Natural killer cell (primary cell): ENCODE measurements at regions not wholly inside any gene's neighbourhood (a gene's known extent, or its start where the extent isn't known, plus 50 kb on each side); places are given as distances from the start of the nearest gene placed in this dataset.
"Not testable (repeated sequence)": the region's sequence is repeated elsewhere in the genome, so short reads cannot be mapped to it uniquely, and the experiment has no call there.

Source experiments
- ATAC-seq, 3 donors: fragments of 150-1000 bp in 2 of 3; fragments of 200-7000 bp in 1 of 3; cut with Tn5 transposase; 1 replicate in 1 of 3; 2 replicates in 2 of 3; pipeline ENCODE4 v1.10.0; 2021; ENCODE audit warnings: mild to moderate bottlenecking in 2 of 3, moderate library complexity in 2 of 3
- DNase-seq, 2 donors: peaks; one replicate each; pipeline versions ENCODE4 v3.0.0 to v3.0.0-alpha.2; 2013 to 2021; ENCODE audit warnings: mixed read lengths in 1 of 2
- H3K27ac ChIP-seq: one replicate; pipeline ENCODE4 v1.5.1; 2013; ENCODE audit warnings: mild to moderate bottlenecking, low read length
- H3K27me3 ChIP-seq: one replicate; pipeline ENCODE4 v1.6.1; 2013; ENCODE audit warnings: low read length; ENCODE audit not compliant: control insufficient read depth, insufficient read depth
- H3K36me3 ChIP-seq: one replicate; pipeline ENCODE4 v1.6.1; 2013; ENCODE audit warnings: low read length; ENCODE audit not compliant: control insufficient read depth, insufficient read depth
- H3K4me1 ChIP-seq: one replicate; pipeline ENCODE4 v1.6.1; 2013; ENCODE audit warnings: low read length; ENCODE audit not compliant: control insufficient read depth, insufficient read depth
- H3K4me3 ChIP-seq: one replicate; pipeline ENCODE4 v1.5.1; 2013; ENCODE audit warnings: low read length
- H3K9me3 ChIP-seq: one replicate; pipeline ENCODE4 v1.6.1; 2013; ENCODE audit warnings: low read length; ENCODE audit not compliant: control insufficient read depth, insufficient read depth
- H3K27ac Mint-ChIP-seq, 2 donors: one replicate each; pipeline ENCODE4 v1.8.0; 2022; ENCODE audit warnings: mild to moderate bottlenecking in 2 of 2, mixed read lengths in 2 of 2, moderate library complexity in 1 of 2
- H3K27me3 Mint-ChIP-seq, 2 donors: one replicate each; pipeline ENCODE4 v1.8.0; 2022; ENCODE audit warnings: low read depth in 2 of 2, mixed read lengths in 2 of 2
- H3K36me3 Mint-ChIP-seq: one replicate; pipeline ENCODE4 v1.8.0; 2022; ENCODE audit warnings: mixed read lengths
- H3K4me1 Mint-ChIP-seq, 2 donors: one replicate each; pipeline ENCODE4 v1.8.0; 2022; ENCODE audit warnings: mixed read lengths in 2 of 2
- H3K4me3 Mint-ChIP-seq: one replicate; pipeline ENCODE4 v1.8.0; 2022; ENCODE audit warnings: mild to moderate bottlenecking, moderate library complexity, mixed read lengths
- H3K9me3 Mint-ChIP-seq, 2 donors: one replicate each; pipeline ENCODE4 v1.8.0; 2022; ENCODE audit warnings: mixed read lengths in 2 of 2
- WGBS: methylation state at CpG from one replicate; pipeline ENCODE4 v1.1.7; 2013; ENCODE audit warnings: missing lambda C conversion rate; ENCODE audit not compliant: insufficient coverage; 5-methylcytosine and 5-hydroxymethylcytosine counted together
- intact Hi-C: fragments of 100-400 bp; cut with micrococcal nuclease; formaldehyde crosslinking; loops from one replicate; pipeline ENCODE4 v1.14.2; 2022
- TF ChIP-seq, protein P1 (sequence below): fragments of 200-600 bp; IDR thresholded peaks from one replicate; pipeline ENCODE4 v1.8.0; 2022; ENCODE audit warnings: antibody characterized with exemption

DNA sequence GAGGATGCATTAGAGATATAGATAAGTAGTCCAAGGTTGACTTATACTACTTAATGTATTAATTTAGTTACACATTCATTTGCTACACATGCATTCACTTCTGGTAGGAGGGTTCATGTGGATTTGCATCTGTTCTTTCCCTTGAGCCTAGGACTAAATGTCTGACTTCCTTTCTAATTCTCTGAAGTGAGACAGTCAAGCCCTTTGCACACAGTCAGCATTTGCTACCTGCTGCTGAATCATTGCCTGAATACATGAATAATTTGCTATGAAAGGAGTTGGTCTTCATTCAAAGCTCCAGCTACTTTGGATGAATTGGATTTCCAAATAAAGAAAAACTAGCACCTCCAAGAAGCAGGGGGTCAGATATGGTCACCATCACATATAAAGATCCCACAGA, 154.8 kb upstream of the DAB1 start:
- no peak overlapping the region for H3K4me3 Mint-ChIP-seq

DNA sequence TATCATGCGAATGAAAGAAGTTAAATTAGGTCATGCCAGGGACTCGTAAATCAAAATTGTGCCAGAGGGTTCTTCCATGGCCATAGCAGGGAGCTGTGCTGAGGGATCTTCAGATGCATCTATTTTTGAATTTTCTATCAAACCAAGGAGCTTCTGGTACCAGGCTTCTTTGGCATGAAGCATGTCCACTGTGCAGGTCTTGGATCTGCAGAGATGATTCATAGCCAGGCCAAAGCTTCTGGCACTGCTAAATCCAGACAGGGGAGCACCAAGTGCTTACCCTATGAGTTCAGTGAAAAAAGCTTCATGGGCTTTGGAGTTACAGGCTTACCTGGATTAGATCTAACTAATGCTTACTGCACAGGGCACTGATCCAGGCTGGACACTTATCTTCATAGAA, 154.2 kb upstream of the DAB1 start:
- Mint-ChIP-seq H3K27ac (no peak overlapping the region), H3K27me3 (no peaks in the 10 kb centered on the region), H3K9me3 (no peaks in the 10 kb centered on the region), H3K4me1 (no peaks in the 10 kb centered on the region), H3K36me3 (no peaks in the 10 kb centered on the region), H3K4me3 (no peak overlapping the region)
- DNase-seq (no peak), ATAC-seq (no peak)
- H3K36me3 ChIP-seq: no peaks in the 10 kb centered on the region
- no peaks in the 10 kb centered on the region for H3K27me3 ChIP-seq
- intact Hi-C loops: no loop called here
- H3K4me1 ChIP-seq: no peaks in the 10 kb centered on the region
- H3K9me3 ChIP-seq: no peaks in the 10 kb centered on the region
- H3K27ac ChIP-seq: no peak overlapping the region
- TF ChIP-seq, protein P1, sequence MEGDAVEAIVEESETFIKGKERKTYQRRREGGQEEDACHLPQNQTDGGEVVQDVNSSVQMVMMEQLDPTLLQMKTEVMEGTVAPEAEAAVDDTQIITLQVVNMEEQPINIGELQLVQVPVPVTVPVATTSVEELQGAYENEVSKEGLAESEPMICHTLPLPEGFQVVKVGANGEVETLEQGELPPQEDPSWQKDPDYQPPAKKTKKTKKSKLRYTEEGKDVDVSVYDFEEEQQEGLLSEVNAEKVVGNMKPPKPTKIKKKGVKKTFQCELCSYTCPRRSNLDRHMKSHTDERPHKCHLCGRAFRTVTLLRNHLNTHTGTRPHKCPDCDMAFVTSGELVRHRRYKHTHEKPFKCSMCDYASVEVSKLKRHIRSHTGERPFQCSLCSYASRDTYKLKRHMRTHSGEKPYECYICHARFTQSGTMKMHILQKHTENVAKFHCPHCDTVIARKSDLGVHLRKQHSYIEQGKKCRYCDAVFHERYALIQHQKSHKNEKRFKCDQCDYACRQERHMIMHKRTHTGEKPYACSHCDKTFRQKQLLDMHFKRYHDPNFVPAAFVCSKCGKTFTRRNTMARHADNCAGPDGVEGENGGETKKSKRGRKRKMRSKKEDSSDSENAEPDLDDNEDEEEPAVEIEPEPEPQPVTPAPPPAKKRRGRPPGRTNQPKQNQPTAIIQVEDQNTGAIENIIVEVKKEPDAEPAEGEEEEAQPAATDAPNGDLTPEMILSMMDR: no peak
- no peak overlapping the region for H3K4me3 ChIP-seq
- 83% methylated on average over 2 of the region's 2 CpGs for WGBS

More for the DNA sequence above, 154.8 kb upstream of the DAB1 start:
- H3K27me3 Mint-ChIP-seq: no peaks in the 10 kb centered on the region
- H3K4me3 ChIP-seq: no peak overlapping the region
- TF ChIP-seq, protein P1: no peak
- no peaks in the 10 kb centered on the region for H3K9me3 Mint-ChIP-seq
- intact Hi-C loops: no loop called here
- ATAC-seq: no peak
- H3K36me3 ChIP-seq: no peaks in the 10 kb centered on the region
- no peaks in the 10 kb centered on the region for H3K4me1 ChIP-seq
- no peaks in the 10 kb centered on the region for H3K36me3 Mint-ChIP-seq
- H3K27ac Mint-ChIP-seq: no peak overlapping the region
- DNase-seq: no peak
- no peaks in the 10 kb centered on the region for H3K4me1 Mint-ChIP-seq
- no peak overlapping the region for H3K27ac ChIP-seq
- H3K27me3 ChIP-seq: no peaks in the 10 kb centered on the region
- H3K9me3 ChIP-seq: no peaks in the 10 kb centered on the region

DNA sequence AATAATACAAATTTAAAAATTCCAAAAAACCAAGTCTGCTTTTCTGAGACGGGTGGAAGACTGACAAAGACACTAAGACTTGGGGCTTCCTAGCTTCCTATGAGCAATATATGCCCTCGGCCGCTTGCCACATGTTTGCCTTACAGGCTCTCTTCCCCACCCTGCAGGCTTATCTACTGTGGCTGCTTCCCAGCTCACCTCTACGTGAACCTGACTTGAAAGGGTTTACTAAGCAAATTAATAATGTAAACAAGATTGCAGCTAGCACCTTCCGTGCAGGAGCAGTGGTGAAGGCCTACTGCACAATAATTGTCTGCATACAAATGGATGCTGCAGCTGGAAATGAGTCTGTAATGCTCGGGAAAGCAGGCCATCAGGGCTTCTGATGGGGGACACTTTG, 152.9 kb upstream of the DAB1 start:
- Histone ChIP-seq H3K36me3 (no peaks in the 10 kb centered on the region), H3K27me3 (no peaks in the 10 kb centered on the region), H3K27ac (no peak overlapping the region), H3K4me3 (no peak overlapping the region), H3K4me1 (no peaks in the 10 kb centered on the region), H3K9me3 (no peaks in the 10 kb centered on the region)
- TF ChIP-seq, protein P1: no peak
- Mint-ChIP-seq H3K27ac (no peak overlapping the region), H3K9me3 (no peaks in the 10 kb centered on the region), H3K4me3 (no peak overlapping the region), H3K4me1 (no peaks in the 10 kb centered on the region), H3K36me3 (no peaks in the 10 kb centered on the region), H3K27me3 (no peaks in the 10 kb centered on the region)
- DNase-seq (no peak), ATAC-seq (no peak)
- intact Hi-C loops: no loop called here
- WGBS: 87% methylated on average over 6 of the region's 6 CpGs

DNA sequence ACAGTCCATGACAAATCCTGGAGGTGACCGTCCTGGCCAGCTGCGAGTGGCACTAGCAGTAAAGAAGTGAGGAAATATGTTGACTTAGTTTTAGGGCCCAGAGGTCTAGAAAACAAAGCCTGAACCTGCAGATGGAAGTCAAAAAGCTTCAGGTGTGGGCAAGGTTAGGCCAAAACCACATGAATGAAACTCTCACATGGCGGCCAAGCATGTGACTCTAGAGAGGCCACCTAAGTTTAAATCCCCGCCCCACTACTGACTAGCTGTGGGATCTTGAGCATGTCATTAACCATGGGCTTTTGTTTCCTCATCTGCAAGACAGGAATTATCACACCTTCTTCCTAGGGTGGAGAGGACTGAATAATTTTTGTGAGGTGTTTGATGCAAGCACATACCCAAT, 148.2 kb upstream of the DAB1 start:
- DNase-seq: no peak
- TF ChIP-seq, protein P1: no peak
- Histone ChIP-seq H3K9me3 (no peaks in the 10 kb centered on the region), H3K27me3 (no peaks in the 10 kb centered on the region), H3K36me3 (no peaks in the 10 kb centered on the region), H3K27ac (no peak overlapping the region), H3K4me1 (no peaks in the 10 kb centered on the region), H3K4me3 (no peak overlapping the region)
- intact Hi-C loops: no loop called here
- H3K27ac Mint-ChIP-seq: no peak overlapping the region
- no peaks in the 10 kb centered on the region for H3K36me3 Mint-ChIP-seq
- H3K4me3 Mint-ChIP-seq: no peak overlapping the region
- no peak for ATAC-seq
- no peaks in the 10 kb centered on the region for H3K4me1 Mint-ChIP-seq
- no peaks in the 10 kb centered on the region for H3K9me3 Mint-ChIP-seq
- 86% methylated on average over 4 of the region's 4 CpGs for WGBS
- H3K27me3 Mint-ChIP-seq: no peaks in the 10 kb centered on the region

DNA sequence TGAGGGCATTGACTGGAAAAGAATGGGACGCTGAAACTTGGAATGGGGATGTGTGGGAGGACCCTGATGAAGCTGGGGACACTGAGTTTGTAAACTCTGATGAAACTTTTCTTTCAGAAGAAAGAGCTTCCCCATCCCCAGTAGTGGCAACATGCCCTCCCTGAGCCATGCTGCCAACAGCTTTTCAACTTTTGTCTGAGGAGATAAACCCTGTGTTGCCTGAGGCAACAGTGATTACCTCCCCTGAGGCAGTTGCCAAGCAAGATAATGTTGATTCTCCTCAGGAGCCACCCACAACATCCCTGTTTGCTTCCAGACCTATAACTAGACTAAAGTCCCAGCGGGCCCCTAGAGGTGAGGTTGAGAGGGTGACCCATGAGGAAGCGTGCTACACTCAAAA, 134.2 kb upstream of the DAB1 start:
- intact Hi-C loops, H3K4me1 Mint-ChIP-seq, H3K4me3 Mint-ChIP-seq, H3K36me3 Mint-ChIP-seq, ATAC-seq, H3K27ac Mint-ChIP-seq, H3K27me3 Mint-ChIP-seq, H3K4me3 ChIP-seq, H3K27ac ChIP-seq, H3K27me3 ChIP-seq, H3K9me3 Mint-ChIP-seq, H3K4me1 ChIP-seq, H3K36me3 ChIP-seq, DNase-seq, H3K9me3 ChIP-seq: not testable (repeated sequence)
- WGBS: 69% methylated on average over 1 of the region's 3 CpGs
